Heart right ventricle (tissue), 16 donors: ENCODE measurements at regions not wholly inside any gene's neighbourhood (a gene's known extent, or its start where the extent isn't known, plus 50 kb on each side); places are given as distances from the start of the nearest gene placed in this dataset.

ENCODE experiments used
- ATAC-seq, 8 donors: fragments of 200-7000 bp; cut with Tn5 transposase; one replicate each; pipeline ENCODE4 v1.9.1; 2020; ENCODE audit warnings: mild to moderate bottlenecking in 8 of 8, moderate library complexity in 8 of 8, moderate number of reproducible peaks in 1 of 8
- DNase-seq, 2 donors: peaks; one replicate each; pipeline ENCODE4 v3.0.0-alpha.2; 2020
- H3K27ac ChIP-seq, 10 donors: fragments of 200-600 bp; sonication (generic) in 2 of 10; one replicate each; pipeline versions ENCODE4 v1.5.0 to v1.8.0; 2020 to 2022; ENCODE audit warnings: mild to moderate bottlenecking in 3 of 10
- H3K27me3 ChIP-seq, 7 donors: fragments of 200-600 bp; one replicate each; pipeline ENCODE4 v1.8.0; 2021 to 2022; ENCODE audit warnings: mild to moderate bottlenecking in 2 of 7
- H3K36me3 ChIP-seq, 9 donors: fragments of 200-600 bp; sonication (generic) in 1 of 9; one replicate each; pipeline versions ENCODE4 v1.5.0 to v1.8.0; 2020 to 2022; ENCODE audit warnings: mild to moderate bottlenecking in 2 of 9
- H3K4me1 ChIP-seq, 9 donors: fragments of 200-600 bp; sonication (generic) in 1 of 9; one replicate each; pipeline versions ENCODE4 v1.5.0 to v1.8.0; 2020 to 2022; ENCODE audit warnings: mild to moderate bottlenecking in 4 of 9
- H3K4me3 ChIP-seq, 10 donors: fragments of 200-600 bp; sonication (generic) in 2 of 10; one replicate each; pipeline versions ENCODE4 v1.5.0 to v1.8.0; 2020 to 2022; ENCODE audit warnings: mild to moderate bottlenecking in 7 of 10, moderate library complexity in 2 of 10
- H3K9me3 ChIP-seq, 11 donors: fragments of 200-600 bp in 10 of 11; sonication (generic) in 2 of 11; one replicate each; pipeline versions ENCODE4 v1.5.0 to v1.8.0; 2013 to 2022; ENCODE audit warnings: mild to moderate bottlenecking in 2 of 11, control low read depth in 1 of 11, moderate library complexity in 1 of 11
- CTCF ChIP-seq, 9 donors: fragments of 200-600 bp; sonication (generic) in 2 of 9; IDR thresholded peaks; one replicate each; pipeline versions ENCODE4 v1.5.0 to v1.8.0; 2021 to 2022; ENCODE audit warnings: antibody characterized with exemption in 9 of 9, mild to moderate bottlenecking in 5 of 9, moderate library complexity in 1 of 9
- WGBS, 2 donors: extraction: QIAGEN DNeasy Blood & Tissue Kit; methylation state at CpG; one replicate each; pipeline ENCODE4 v1.1.7; 2013; ENCODE audit warnings: inconsistent platforms in 1 of 2; 5-methylcytosine and 5-hydroxymethylcytosine counted together
- intact Hi-C, 10 donors: fragments of 100-400 bp; cut with DNase I; formaldehyde crosslinking; loops; one replicate each; pipeline versions ENCODE4 v1.11.1 to v1.14.2; 2022
- donor health status: Arrhythmogenic right ventricular cardiomyopathy.
- donor health status: ischemic (EF 13 %, LVEDD 7.1; RV severe dilation, severe dysfunction).
- donor health status: healthy with polysubstance abuse.
- donor health status: DM: no; HTN: yes; CAD: no.
- donor health status: DM: no; HTN: no; CAD: no.
- donor health status: ischemic (EF 25% LVEDD 6.9; RV normal size, moderate dysfunction).
- donor health status: ischemic (EF 25% LVEDD 5.7; RV mildly dilated, moderate dysfunction).
- donor health status: healthy.
- donor health status: DM: yes; HTN: yes; CAD: no.
- donor health status: Ischemic cardiomyopathy.
- donor health status: ischemic (EF 35%, LVEDD 5.7; RV mildly dilated, moderate dysfunction).
- donor health status: nonischemic (EF 11% LVEDD 7.7; RV severe dilation, severe dysfunction).
- donor health status: DM: yes; HTN: yes; CAD: no.
- donor health status: PGD.
- donor health status: ischemic (EF 29% LVEDD 5.4; RV normal size, mild dysfunction).
- donor health status: nonischemic (EF 23%, LVEDD 6.1; RV moderate dilation, normal function).

- peaks cover 0 to 15% (median 0%) of the 10 kb centered on the region in 9 donors for H3K4me1 ChIP-seq
- intact Hi-C loops: loop anchor here in 1 of 10 donors (10.0 kb wide), 1 partner anchor 113 kb away; no protein-coding TSS in a partner anchor
- WGBS, 2 donors: 23 to 24% methylated on average over 2 of the region's 2 CpGs
- no peak for DNase-seq
- no peaks in the 10 kb centered on the region for H3K36me3 ChIP-seq
- H3K27me3 ChIP-seq: peaks cover 0 to 2% (median 0%) of the 10 kb centered on the region in 7 donors
- H3K9me3 ChIP-seq: no peaks in the 10 kb centered on the region
- no peak for TF ChIP-seq CTCF (IDR thresholded peaks at IDR 0.05)
- peak in 1 of 8 donors; percentile 41 for ATAC-seq
- H3K4me3 ChIP-seq: no peak overlapping the region
- H3K27ac ChIP-seq: peak overlapping the region in 5 of 10 donors; percentile 6 to 55 (median 34)
Observed at GRCh38 chr3:187522293-187522692, 147.9 kb downstream of the SST start.

- Histone ChIP-seq H3K36me3 (no peaks in the 10 kb centered on the region), H3K27ac (peak overlapping the region in 5 of 10 donors; percentile 6 to 55 (median 31)), H3K9me3 (no peaks in the 10 kb centered on the region), H3K27me3 (peaks cover 0 to 2% (median 0%) of the 10 kb centered on the region in 7 donors), H3K4me3 (no peak overlapping the region), H3K4me1 (peaks cover 0 to 15% (median 0%) of the 10 kb centered on the region in 9 donors)
- TF ChIP-seq CTCF (IDR thresholded peaks at IDR 0.05): no peak
- WGBS, 2 donors: 91% methylated on average over 2 of the region's 2 CpGs
- DNase-seq (no peak), ATAC-seq (no peak)
- intact Hi-C loops: loop anchor here in 1 of 10 donors (10.0 kb wide), 1 partner anchor 113 kb away; no protein-coding TSS in a partner anchor
Observed at GRCh38 chr3:187521546-187521945, 148.6 kb downstream of the SST start.

- WGBS, 2 donors: 76 to 84% methylated on average over 9 of the region's 9 CpGs
- ATAC-seq: peak in 6 of 8 donors; percentile 63 to 87 (median 76)
- no peak for TF ChIP-seq CTCF (IDR thresholded peaks at IDR 0.05)
Observed at GRCh38 chr3:187520027-187520945, 149.9 kb downstream of the SST start.

GRCh38 chr3:187519428-187519890 is 150.7 kb downstream of the SST start:
- TF ChIP-seq CTCF (IDR thresholded peaks at IDR 0.05): no peak
- H3K36me3 ChIP-seq: no peaks in the 10 kb centered on the region
- intact Hi-C loops: no loop called here
- no peak for ATAC-seq
- H3K9me3 ChIP-seq: no peaks in the 10 kb centered on the region
- H3K4me1 ChIP-seq: peaks cover 0 to 15% (median 0%) of the 10 kb centered on the region in 9 donors
- no peak for DNase-seq
- WGBS, 2 donors: 77 to 84% methylated on average over 9 of the region's 9 CpGs
- H3K4me3 ChIP-seq: no peak overlapping the region
- no peaks in the 10 kb centered on the region for H3K27me3 ChIP-seq
- H3K27ac ChIP-seq: peak overlapping the region in 3 of 10 donors; percentile 20 to 56 (median 32)

More at GRCh38 chr3:187520027-187520945, 149.9 kb downstream of the SST start:
- Histone ChIP-seq H3K36me3 (no peaks in the 10 kb centered on the region), H3K9me3 (no peaks in the 10 kb centered on the region), H3K4me1 (peaks cover 0 to 15% (median 0%) of the 10 kb centered on the region in 9 donors), H3K27ac (peak overlapping the region in 5 of 10 donors; percentile 27 to 56 (median 34)), H3K27me3 (peaks cover 0 to 2% (median 0%) of the 10 kb centered on the region in 7 donors), H3K4me3 (no peak overlapping the region)
- intact Hi-C loops: loop anchor here in 1 of 10 donors (10.0 kb wide), 1 partner anchor 115 kb away; no protein-coding TSS in a partner anchor
- peak; percentile 33 to 70 for DNase-seq
